PC-9 (cell line): ENCODE measurements at regions not wholly inside any gene's neighbourhood (a gene's known extent, or its start where the extent isn't known, plus 50 kb on each side); places are given as distances from the start of the nearest gene placed in this dataset.

Source experiments
- EZH2 ChIP-seq: fragments of 200-600 bp; sonication (generic); IDR thresholded peaks from 2 replicates; pipeline ENCODE4 v1.8.0; 2017; ENCODE audit warnings: antibody characterized with exemption, low read depth
- TF ChIP-seq, protein P1 (sequence below): fragments of 200-600 bp; sonication (generic); conservative IDR thresholded peaks from 2 replicates; pipeline ENCODE4 v1.6.1; 2017; ENCODE audit warnings: mixed run types, antibody characterized with exemption, mild to moderate bottlenecking, moderate library complexity

GRCh38 chr22:27105142-27106025 lies 448.0 kb downstream of the MIAT start:
- TF ChIP-seq, protein P1, sequence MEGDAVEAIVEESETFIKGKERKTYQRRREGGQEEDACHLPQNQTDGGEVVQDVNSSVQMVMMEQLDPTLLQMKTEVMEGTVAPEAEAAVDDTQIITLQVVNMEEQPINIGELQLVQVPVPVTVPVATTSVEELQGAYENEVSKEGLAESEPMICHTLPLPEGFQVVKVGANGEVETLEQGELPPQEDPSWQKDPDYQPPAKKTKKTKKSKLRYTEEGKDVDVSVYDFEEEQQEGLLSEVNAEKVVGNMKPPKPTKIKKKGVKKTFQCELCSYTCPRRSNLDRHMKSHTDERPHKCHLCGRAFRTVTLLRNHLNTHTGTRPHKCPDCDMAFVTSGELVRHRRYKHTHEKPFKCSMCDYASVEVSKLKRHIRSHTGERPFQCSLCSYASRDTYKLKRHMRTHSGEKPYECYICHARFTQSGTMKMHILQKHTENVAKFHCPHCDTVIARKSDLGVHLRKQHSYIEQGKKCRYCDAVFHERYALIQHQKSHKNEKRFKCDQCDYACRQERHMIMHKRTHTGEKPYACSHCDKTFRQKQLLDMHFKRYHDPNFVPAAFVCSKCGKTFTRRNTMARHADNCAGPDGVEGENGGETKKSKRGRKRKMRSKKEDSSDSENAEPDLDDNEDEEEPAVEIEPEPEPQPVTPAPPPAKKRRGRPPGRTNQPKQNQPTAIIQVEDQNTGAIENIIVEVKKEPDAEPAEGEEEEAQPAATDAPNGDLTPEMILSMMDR: no peak
- no peak for TF ChIP-seq EZH2
